ENCODE measurements at regions not wholly inside any gene's neighbourhood (a gene's known extent, or its start where the extent isn't known, plus 50 kb on each side); places are given as distances from the start of the nearest gene placed in this dataset.
A peak's percentile ranks its signal among the peaks of the same experiment; 100 is the strongest.

GRCh38 chr5:54844905-54845566 is 140.4 kb downstream of the ESM1 start:
- no peak overlapping the region for H3K27ac ChIP-seq
- no peaks in the 10 kb centered on the region for H3K9me2 ChIP-seq (ENCODE audit: insufficient read depth)
- H2AFZ ChIP-seq, result no peak overlapping the region
- no peaks in the 10 kb centered on the region for H3K27me3 ChIP-seq (ENCODE audit: insufficient read depth, low read depth)
- peak in 1 of 2 experiments; percentile 42 for DNase-seq
- no peaks in the 10 kb centered on the region for H3F3A ChIP-seq (ENCODE audit: insufficient read depth, low read depth)
- H3K4me2 ChIP-seq, result no peak overlapping the region
- TF ChIP-seq, protein P1, sequence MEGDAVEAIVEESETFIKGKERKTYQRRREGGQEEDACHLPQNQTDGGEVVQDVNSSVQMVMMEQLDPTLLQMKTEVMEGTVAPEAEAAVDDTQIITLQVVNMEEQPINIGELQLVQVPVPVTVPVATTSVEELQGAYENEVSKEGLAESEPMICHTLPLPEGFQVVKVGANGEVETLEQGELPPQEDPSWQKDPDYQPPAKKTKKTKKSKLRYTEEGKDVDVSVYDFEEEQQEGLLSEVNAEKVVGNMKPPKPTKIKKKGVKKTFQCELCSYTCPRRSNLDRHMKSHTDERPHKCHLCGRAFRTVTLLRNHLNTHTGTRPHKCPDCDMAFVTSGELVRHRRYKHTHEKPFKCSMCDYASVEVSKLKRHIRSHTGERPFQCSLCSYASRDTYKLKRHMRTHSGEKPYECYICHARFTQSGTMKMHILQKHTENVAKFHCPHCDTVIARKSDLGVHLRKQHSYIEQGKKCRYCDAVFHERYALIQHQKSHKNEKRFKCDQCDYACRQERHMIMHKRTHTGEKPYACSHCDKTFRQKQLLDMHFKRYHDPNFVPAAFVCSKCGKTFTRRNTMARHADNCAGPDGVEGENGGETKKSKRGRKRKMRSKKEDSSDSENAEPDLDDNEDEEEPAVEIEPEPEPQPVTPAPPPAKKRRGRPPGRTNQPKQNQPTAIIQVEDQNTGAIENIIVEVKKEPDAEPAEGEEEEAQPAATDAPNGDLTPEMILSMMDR (conservative IDR thresholded peaks at IDR 0.05), result peak; percentile 88
- no peak for TF ChIP-seq EZH2 (IDR thresholded peaks at IDR 0.05; ENCODE audit: low read depth)
- no peaks in the 10 kb centered on the region for H3K4me1 ChIP-seq (replicated peaks; ENCODE audit: insufficient read depth)
- H3K79me2 ChIP-seq (ENCODE audit: low read depth), result no peaks in the 10 kb centered on the region
- H3K36me3 ChIP-seq (ENCODE audit: low read depth), result no peaks in the 10 kb centered on the region
- no peaks in the 10 kb centered on the region for H4K20me1 ChIP-seq (ENCODE audit: insufficient read depth)
- POLR2A ChIA-PET (ENCODE audit: unreplicated experiment), result no interaction called here
- BruUV-seq (replicated peaks), result no TSS peak
- CTCF ChIA-PET, result interaction anchor here (0.6 to 1.2 kb wide), 3 partner anchors 22 to 328 kb away, joined by 3 to 7 read pairs (median 3); no protein-coding TSS in a partner anchor
- H3K9me3 ChIP-seq (ENCODE audit: insufficient read depth, low read depth), result no peaks in the 10 kb centered on the region
- no peak overlapping the region for H3K4me3 ChIP-seq
- intact Hi-C loops (cut with micrococcal nuclease; ENCODE audit: unreplicated experiment), result loop anchor here (1.0 to 5.0 kb wide), 3 partner anchors 103 to 328 kb away; partner anchors contain the start of gene SNX18

GRCh38 chr5:54844266-54844665 is 141.1 kb downstream of the ESM1 start:
- no peaks in the 10 kb centered on the region for H3K9me3 ChIP-seq (ENCODE audit: insufficient read depth, low read depth)
- no peak overlapping the region for H3K4me3 ChIP-seq
- no peaks in the 10 kb centered on the region for H4K20me1 ChIP-seq (ENCODE audit: insufficient read depth)
- no peaks in the 10 kb centered on the region for H3K27me3 ChIP-seq (ENCODE audit: insufficient read depth, low read depth)
- ChIA-PET POLR2A (ENCODE audit: unreplicated experiment) (no interaction called here), CTCF (interaction anchor here (1.1 to 1.2 kb wide), 2 partner anchors 23 to 328 kb away, joined by 3 to 7 read pairs; no protein-coding TSS in a partner anchor)
- no peaks in the 10 kb centered on the region for H3K36me3 ChIP-seq (ENCODE audit: low read depth)
- no peaks in the 10 kb centered on the region for H3K9me2 ChIP-seq (ENCODE audit: insufficient read depth)
- TF ChIP-seq EZH2 (IDR thresholded peaks at IDR 0.05; ENCODE audit: low read depth), result no peak
- TF ChIP-seq, protein P1 (conservative IDR thresholded peaks at IDR 0.05), result no peak
- no peak overlapping the region for H3K4me2 ChIP-seq
- no peaks in the 10 kb centered on the region for H3F3A ChIP-seq (ENCODE audit: insufficient read depth, low read depth)
- no peak for DNase-seq
- H3K79me2 ChIP-seq (ENCODE audit: low read depth), result no peaks in the 10 kb centered on the region
- H3K27ac ChIP-seq, result no peak overlapping the region
- intact Hi-C loops (cut with micrococcal nuclease; ENCODE audit: unreplicated experiment), result no loop called here
- H2AFZ ChIP-seq, result no peak overlapping the region
- no TSS peak for BruUV-seq (replicated peaks)
- no peaks in the 10 kb centered on the region for H3K4me1 ChIP-seq (replicated peaks; ENCODE audit: insufficient read depth)

DNA sequence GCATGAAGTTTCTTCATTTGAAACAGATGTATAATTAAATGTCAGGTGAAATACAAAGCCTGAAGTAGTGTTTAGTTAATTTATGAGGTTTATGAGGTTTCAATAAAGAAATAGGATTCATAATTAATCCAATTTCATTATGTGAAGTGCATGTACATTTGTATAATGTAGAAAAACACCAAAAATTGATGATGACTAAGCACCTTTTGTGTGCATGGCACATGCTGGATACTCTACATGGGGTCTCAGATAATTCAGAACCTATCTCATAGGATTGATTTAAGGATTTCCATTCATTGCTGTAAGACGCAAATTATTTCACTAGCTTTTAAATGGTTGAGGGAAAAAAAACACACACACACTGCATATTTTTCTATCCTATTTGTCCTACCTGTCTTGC is 143.9 kb downstream of the ESM1 start:
- Histone ChIP-seq H3K27ac (no peak overlapping the region), H4K20me1 (ENCODE audit: insufficient read depth) (no peaks in the 10 kb centered on the region), H3K79me2 (ENCODE audit: low read depth) (no peaks in the 10 kb centered on the region), H3K27me3 (ENCODE audit: insufficient read depth, low read depth) (no peaks in the 10 kb centered on the region), H3K9me3 (ENCODE audit: insufficient read depth, low read depth) (no peaks in the 10 kb centered on the region), H2AFZ (no peak overlapping the region), H3K4me3 (no peak overlapping the region), H3F3A (ENCODE audit: insufficient read depth, low read depth) (no peaks in the 10 kb centered on the region), H3K4me1 (replicated peaks; ENCODE audit: insufficient read depth) (no peaks in the 10 kb centered on the region), H3K36me3 (ENCODE audit: low read depth) (no peaks in the 10 kb centered on the region), H3K4me2 (no peak overlapping the region), H3K9me2 (ENCODE audit: insufficient read depth) (no peaks in the 10 kb centered on the region)
- ChIA-PET CTCF (no interaction called here), POLR2A (ENCODE audit: unreplicated experiment) (no interaction called here)
- no peak for DNase-seq
- intact Hi-C loops (cut with micrococcal nuclease; ENCODE audit: unreplicated experiment), result no loop called here
- TF ChIP-seq EZH2 (IDR thresholded peaks at IDR 0.05; ENCODE audit: low read depth), result no peak
- TF ChIP-seq, protein P1 (conservative IDR thresholded peaks at IDR 0.05), result no peak
- BruUV-seq (replicated peaks), result no TSS peak

Measured in PC-9 (cell line).